DOHH2 (cell line): ENCODE measurements at regions not wholly inside any gene's neighbourhood (a gene's known extent, or its start where the extent isn't known, plus 50 kb on each side); places are given as distances from the start of the nearest gene placed in this dataset.

Experiments
- H3F3A ChIP-seq: fragments of 200-600 bp; sonication (generic), shearing (Covaris generic); 2 replicates; pipeline ENCODE4 v1.6.0; 2016; ENCODE audit warnings: antibody characterized with exemption, mild to moderate bottlenecking; ENCODE audit not compliant: control insufficient read depth, insufficient read depth
- H3K27ac ChIP-seq: fragments of 200-600 bp; sonication (generic); 2 replicates; pipeline ENCODE4 v1.5.1; 2014; ENCODE audit warnings: low read depth, mild to moderate bottlenecking, low read length, moderate library complexity
- H3K27me3 ChIP-seq: fragments of 200-600 bp; sonication (generic); 2 replicates; pipeline ENCODE4 v1.6.1; 2014; ENCODE audit warnings: mild to moderate bottlenecking, low read length, mixed read lengths; ENCODE audit not compliant: control insufficient read depth
- H3K36me3 ChIP-seq: fragments of 200-600 bp; sonication (generic); 2 replicates; pipeline ENCODE4 v1.6.1; 2014; ENCODE audit warnings: mild to moderate bottlenecking, low read length, moderate library complexity, mixed read lengths; ENCODE audit not compliant: control insufficient read depth
- H3K4me1 ChIP-seq: fragments of 200-600 bp; sonication (generic); 2 replicates; pipeline ENCODE4 v1.6.1; 2014; ENCODE audit warnings: mild to moderate bottlenecking, low read length, mixed read lengths; ENCODE audit not compliant: control insufficient read depth
- H3K4me2 ChIP-seq: fragments of 200-600 bp; sonication (generic); 2 replicates; pipeline ENCODE4 v1.6.0; 2014; ENCODE audit warnings: mild to moderate bottlenecking, low read length, moderate library complexity
- H3K4me3 ChIP-seq: fragments of 200-600 bp; sonication (generic); 2 replicates; pipeline ENCODE4 v1.5.1; 2014; ENCODE audit warnings: mild to moderate bottlenecking, low read length, mixed read lengths
- H3K79me2 ChIP-seq: fragments of 200-600 bp; sonication (generic); 2 replicates; pipeline ENCODE4 v1.6.1; 2014; ENCODE audit warnings: mild to moderate bottlenecking, low read length, mixed read lengths; ENCODE audit not compliant: control insufficient read depth
- H3K9me2 ChIP-seq: fragments of 200-600 bp; sonication (generic); replicated peaks from 2 replicates; pipeline ENCODE4 v1.6.1; 2014; ENCODE audit warnings: mild to moderate bottlenecking, low read length, mixed read lengths; ENCODE audit not compliant: control insufficient read depth
- H3K9me3 ChIP-seq: fragments of 200-600 bp; sonication (generic); 2 replicates; pipeline ENCODE4 v1.6.1; 2014; ENCODE audit warnings: antibody characterized with exemption, low read length, mixed read lengths; ENCODE audit not compliant: control insufficient read depth, insufficient read depth
- H4K20me1 ChIP-seq: fragments of 200-600 bp; sonication (generic); 2 replicates; pipeline ENCODE4 v1.6.0; 2014; ENCODE audit warnings: low read depth, mild to moderate bottlenecking, antibody characterized with exemption, low read length, moderate library complexity; ENCODE audit not compliant: control insufficient read depth, insufficient read depth
- EZH2phosphoT487 ChIP-seq: fragments of 200-600 bp; sonication (generic); IDR thresholded peaks from 2 replicates; pipeline ENCODE4 v1.6.1; 2017; ENCODE audit warnings: borderline replicate concordance, mild to moderate bottlenecking, antibody characterized with exemption, low read length, moderate library complexity, mixed read lengths
- TF ChIP-seq, protein P1 (sequence below): fragments of 200-600 bp; sonication (generic); IDR thresholded peaks from one replicate; pipeline ENCODE4 v1.5.1; 2014; ENCODE audit warnings: antibody characterized with exemption, mild to moderate bottlenecking, low read depth, low read length; ENCODE audit not compliant: poor library complexity, severe bottlenecking

DNA sequence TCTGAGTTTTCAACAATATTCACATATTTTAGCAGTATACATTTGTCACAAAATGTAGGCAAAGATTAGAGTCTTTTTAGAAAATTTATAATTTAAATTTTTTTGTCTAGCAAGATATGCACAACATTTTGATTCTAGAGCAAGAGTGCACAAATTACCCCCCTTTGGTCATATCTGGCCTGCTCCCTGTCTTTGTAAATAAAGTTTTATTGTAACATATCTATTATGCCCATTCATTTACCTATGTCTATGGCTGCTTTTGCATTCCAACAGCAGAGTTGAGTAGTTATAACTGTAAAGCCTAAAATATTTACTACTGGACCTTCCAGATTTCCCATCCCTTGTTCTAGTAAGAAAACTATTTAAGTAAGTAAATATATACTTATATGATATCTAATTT, 430.7 kb downstream of the EDEM1 start:
- TF ChIP-seq, protein P1, sequence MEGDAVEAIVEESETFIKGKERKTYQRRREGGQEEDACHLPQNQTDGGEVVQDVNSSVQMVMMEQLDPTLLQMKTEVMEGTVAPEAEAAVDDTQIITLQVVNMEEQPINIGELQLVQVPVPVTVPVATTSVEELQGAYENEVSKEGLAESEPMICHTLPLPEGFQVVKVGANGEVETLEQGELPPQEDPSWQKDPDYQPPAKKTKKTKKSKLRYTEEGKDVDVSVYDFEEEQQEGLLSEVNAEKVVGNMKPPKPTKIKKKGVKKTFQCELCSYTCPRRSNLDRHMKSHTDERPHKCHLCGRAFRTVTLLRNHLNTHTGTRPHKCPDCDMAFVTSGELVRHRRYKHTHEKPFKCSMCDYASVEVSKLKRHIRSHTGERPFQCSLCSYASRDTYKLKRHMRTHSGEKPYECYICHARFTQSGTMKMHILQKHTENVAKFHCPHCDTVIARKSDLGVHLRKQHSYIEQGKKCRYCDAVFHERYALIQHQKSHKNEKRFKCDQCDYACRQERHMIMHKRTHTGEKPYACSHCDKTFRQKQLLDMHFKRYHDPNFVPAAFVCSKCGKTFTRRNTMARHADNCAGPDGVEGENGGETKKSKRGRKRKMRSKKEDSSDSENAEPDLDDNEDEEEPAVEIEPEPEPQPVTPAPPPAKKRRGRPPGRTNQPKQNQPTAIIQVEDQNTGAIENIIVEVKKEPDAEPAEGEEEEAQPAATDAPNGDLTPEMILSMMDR, result no peak
- TF ChIP-seq EZH2phosphoT487, result no peak
- Histone ChIP-seq H3K9me2 (no peaks in the 10 kb centered on the region), H3F3A (no peaks in the 10 kb centered on the region), H3K4me3 (no peak overlapping the region), H3K27ac (no peak overlapping the region), H3K4me2 (no peak overlapping the region), H3K36me3 (no peaks in the 10 kb centered on the region), H4K20me1 (no peaks in the 10 kb centered on the region), H3K4me1 (no peaks in the 10 kb centered on the region), H3K79me2 (no peaks in the 10 kb centered on the region), H3K9me3 (no peaks in the 10 kb centered on the region), H3K27me3 (no peaks in the 10 kb centered on the region)

DNA sequence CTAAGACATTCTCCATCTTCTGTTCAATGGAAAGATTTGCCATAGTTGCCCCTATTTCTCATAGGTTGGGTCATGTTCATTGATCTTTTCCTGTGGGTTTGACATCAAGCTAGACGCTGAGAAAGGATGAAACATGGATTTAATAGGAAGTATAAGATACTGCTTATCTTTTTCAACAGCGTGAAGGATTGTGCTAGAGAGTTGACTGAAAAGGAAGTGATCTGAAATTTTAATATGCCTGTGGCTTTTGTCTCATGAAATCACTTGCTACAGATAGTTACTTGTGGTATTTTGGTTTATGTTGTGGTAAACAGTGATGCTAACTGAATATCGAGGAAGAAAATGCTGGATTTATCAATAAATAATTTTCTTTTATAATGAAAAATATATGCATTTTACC, 442.9 kb downstream of the EDEM1 start:
- H3K4me1 ChIP-seq, result no peaks in the 10 kb centered on the region
- no peaks in the 10 kb centered on the region for H3K79me2 ChIP-seq
- no peaks in the 10 kb centered on the region for H4K20me1 ChIP-seq
- H3F3A ChIP-seq, result no peaks in the 10 kb centered on the region
- H3K27ac ChIP-seq, result no peak overlapping the region
- H3K9me3 ChIP-seq, result no peaks in the 10 kb centered on the region
- no peak overlapping the region for H3K4me2 ChIP-seq
- H3K9me2 ChIP-seq, result no peaks in the 10 kb centered on the region
- no peak for TF ChIP-seq EZH2phosphoT487
- TF ChIP-seq, protein P1, result no peak
- no peak overlapping the region for H3K4me3 ChIP-seq
- no peaks in the 10 kb centered on the region for H3K36me3 ChIP-seq
- H3K27me3 ChIP-seq, result no peaks in the 10 kb centered on the region

DNA sequence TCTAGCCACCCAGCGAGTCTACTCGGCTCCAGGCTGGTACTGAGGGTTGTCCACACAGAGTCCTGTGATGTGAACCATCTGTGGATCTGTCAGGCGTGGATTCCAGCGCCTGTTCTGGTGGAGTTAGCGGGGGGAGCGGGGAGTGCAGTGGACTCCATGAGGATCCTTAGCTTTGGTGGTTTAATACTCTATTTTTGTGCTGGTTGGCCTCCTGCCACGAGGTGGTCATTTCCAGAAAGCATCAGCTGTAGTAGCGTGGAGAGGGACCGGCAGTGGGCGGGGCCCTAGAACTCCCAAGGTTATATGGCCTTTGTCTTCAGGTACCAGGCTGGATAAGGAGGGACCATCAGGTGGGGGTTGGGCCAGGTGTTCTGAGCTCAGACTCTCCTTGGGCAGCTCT, 446.5 kb downstream of the EDEM1 start:
- Histone ChIP-seq H3K9me2 (no peaks in the 10 kb centered on the region), H3K4me3 (no peak overlapping the region), H3K27ac (no peak overlapping the region)

More for the DNA sequence above, 446.5 kb downstream of the EDEM1 start:
- H3K4me1 ChIP-seq, result no peaks in the 10 kb centered on the region
- H3K27me3 ChIP-seq, result no peaks in the 10 kb centered on the region
- no peaks in the 10 kb centered on the region for H3F3A ChIP-seq
- no peak overlapping the region for H3K4me2 ChIP-seq
- H3K9me3 ChIP-seq, result no peaks in the 10 kb centered on the region
- no peaks in the 10 kb centered on the region for H3K79me2 ChIP-seq
- H4K20me1 ChIP-seq, result no peaks in the 10 kb centered on the region
- no peak for TF ChIP-seq EZH2phosphoT487
- TF ChIP-seq, protein P1, result no peak
- H3K36me3 ChIP-seq, result no peaks in the 10 kb centered on the region
